GM23248 (cell line): ENCODE measurements at regions not wholly inside any gene's neighbourhood (a gene's known extent, or its start where the extent isn't known, plus 50 kb on each side); places are given as distances from the start of the nearest gene placed in this dataset.

Experiments
- EZH2 ChIP-seq: fragments of 200-600 bp; sonication (generic); IDR thresholded peaks from 2 replicates; pipeline ENCODE4 v1.6.1; 2018; ENCODE audit warnings: antibody characterized with exemption, mild to moderate bottlenecking; ENCODE audit not compliant: insufficient read depth, poor library complexity, severe bottlenecking
- EZH2phosphoT487 ChIP-seq: fragments of 200-600 bp; sonication (generic); IDR thresholded peaks from 2 replicates; pipeline ENCODE4 v1.6.1; 2018; ENCODE audit warnings: antibody characterized with exemption, moderate library complexity, mild to moderate bottlenecking, low read depth; ENCODE audit not compliant: insufficient read depth

GRCh38 chrX:22481436-22481835 lies 208.7 kb downstream of the CBLL2 start:
- TF ChIP-seq EZH2 = no peak
- no peak for TF ChIP-seq EZH2phosphoT487
